ENCODE measurements at regions not wholly inside any gene's neighbourhood (a gene's known extent, or its start where the extent isn't known, plus 50 kb on each side); places are given as distances from the start of the nearest gene placed in this dataset.

DNA sequence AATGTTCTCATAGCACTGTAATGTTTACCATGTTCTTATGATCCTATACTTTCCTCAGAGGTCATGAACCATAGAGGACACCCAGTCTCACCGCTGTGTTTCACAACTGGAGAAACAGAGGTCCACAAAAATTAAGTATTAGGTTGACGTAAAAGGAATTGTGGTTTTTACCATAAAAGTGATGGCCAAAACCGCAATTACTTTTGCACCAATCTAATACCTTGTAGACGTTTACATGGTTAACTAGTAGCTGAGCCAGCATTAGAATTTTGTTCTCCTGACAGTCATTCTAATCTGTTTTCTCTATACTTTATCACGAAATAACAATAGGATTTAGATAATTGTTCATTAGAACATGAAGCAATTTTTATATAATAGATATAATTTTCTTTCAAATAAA, 763.4 kb upstream of the ARGLU1 start:
- no peak for DNase-seq (ENCODE audit: low read depth in 2 of 2)

DNA sequence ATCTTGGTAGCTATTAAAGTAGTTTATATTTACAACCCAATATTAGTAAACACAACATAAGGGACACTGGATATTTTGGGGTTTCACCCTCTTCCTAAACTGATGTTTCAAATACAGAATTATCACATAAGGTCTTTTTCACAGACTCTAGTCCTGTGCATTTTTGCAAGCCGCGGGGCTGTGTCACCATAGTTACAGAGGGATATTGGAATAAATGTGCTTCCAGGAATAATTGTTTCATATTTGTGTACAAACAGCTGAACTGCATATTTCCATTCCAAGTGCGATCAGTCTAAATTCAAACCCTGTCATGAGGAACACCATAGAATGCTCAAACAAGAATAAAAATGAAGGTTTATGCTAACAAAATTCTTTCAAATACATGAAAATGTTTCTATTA, 762.5 kb upstream of the ARGLU1 start:
- no peak for DNase-seq (ENCODE audit: low read depth in 2 of 2)

DNA sequence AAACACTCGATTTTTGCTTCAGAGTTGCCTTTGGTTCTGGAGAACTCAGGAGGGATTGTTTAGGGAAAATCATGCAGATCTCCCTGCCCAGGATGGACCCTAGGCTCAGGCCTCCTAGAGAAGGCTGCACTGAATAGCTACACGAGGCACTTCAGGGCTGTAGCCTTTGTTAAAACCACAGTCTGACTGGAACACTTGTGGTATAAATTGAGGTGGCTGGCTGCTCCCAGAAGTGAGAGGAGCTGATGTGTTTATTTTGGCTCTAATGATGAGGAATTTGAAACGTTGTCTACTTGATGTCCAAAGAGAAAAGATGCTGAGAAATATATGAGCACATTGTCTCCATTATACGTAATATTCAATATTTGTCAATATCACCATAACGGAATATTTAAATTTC, 762.1 kb upstream of the ARGLU1 start:
- no peak for DNase-seq (ENCODE audit: low read depth in 2 of 2)

DNA sequence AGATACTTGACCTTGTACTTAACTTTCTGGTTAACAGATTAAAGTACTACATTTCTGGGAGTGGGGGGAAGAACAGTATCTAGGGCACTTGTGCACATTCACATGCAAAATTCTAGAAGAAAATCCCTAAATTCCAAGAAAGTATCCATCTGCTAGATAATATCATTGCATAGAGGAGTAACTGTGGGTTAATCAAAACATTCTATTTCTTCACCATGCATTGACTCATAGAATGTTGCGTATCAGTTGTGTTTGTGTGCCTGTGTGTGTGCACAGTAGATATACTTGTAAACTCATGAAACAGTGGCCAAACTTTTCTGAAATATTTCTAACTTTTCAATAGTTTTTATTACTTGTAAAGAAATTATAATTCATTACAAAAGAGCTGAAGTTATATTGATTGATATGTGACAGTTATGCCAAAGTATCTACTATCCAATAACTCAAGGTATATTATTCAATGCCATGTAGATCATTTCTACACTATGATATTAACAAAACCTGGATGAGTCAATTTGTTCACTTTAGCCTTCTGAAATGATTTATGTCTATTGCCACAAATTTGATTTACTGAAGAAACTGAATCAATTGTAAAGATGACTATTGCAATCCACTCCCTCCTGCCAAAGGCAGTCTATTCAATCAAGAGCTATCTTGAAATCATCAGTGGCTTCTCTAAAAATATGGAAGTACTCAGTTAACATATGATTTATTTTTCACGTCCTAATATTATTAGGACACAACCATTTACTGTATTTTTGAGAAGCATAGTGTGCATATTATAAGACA, 756.7 kb upstream of the ARGLU1 start:
- DNase-seq (ENCODE audit: low read depth in 2 of 2) = no peak

DNA sequence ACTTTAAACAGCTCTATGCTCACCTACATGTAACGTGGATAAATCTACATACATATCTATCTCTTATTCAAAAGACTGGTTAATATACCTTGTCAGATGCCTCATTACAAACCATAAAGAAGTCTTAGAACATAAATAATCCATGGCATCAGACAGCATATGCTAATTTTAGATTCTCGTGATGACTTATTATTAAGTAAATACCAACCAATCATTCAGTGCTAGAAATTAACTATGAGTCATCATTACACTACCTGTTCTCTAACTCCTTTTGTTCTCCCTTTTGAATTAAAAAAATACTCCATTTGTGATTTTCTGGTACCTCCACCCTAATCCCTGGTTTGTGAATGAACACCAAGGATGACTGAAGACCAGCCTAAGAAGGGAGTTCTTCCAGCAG, 754.3 kb upstream of the ARGLU1 start:
- DNase-seq (ENCODE audit: low read depth in 2 of 2) = no peak

DNA sequence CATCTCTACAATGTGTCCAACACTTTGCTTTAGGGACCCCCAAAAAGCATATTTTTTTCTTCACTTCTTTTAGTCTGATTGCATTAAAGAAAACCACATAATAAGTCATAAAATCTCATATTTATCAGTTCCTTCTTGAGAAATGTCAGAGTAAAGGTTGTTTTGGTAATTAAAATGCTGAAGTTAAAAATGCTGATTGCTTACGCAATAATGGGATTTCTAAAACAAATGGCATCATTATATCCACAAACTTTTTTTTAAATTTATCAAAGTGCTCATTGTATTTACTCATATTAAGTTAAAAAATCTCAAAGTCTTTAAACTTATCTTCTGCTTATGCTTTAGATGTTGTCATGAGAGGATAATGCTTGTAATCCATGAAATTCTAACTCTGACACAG, 737.2 kb upstream of the ARGLU1 start:
- no peak for DNase-seq (ENCODE audit: low read depth in 2 of 2)

DNA sequence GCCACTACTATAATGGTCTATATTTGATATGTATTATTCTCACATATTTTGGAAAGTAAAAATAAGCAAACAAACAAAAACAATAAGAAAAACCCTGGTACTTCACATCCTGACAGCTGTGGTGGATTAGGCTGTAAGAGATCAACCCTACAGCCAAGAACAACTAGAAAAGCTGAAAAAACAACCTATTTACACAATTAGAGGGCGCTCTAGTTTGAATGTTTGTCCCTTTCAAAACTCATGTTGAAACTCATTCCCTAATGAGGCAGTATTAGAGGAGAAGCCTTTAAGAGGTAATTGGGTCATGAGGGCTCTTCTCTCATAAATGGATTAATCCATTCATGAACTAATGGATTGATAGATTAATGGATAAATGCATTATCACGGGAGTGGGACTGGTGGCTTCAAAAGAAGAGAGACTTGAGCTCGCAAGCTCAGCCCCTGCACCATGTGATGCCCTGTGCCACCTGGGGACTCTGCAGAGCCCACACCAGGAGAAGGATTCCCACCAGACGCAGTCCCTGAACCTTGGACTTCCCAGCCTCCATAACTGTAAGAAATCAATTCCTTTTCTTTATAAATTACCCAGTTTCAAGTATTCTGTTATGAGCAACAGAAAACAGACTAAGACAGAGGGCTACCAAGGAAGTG, 733.9 kb upstream of the ARGLU1 start:
- DNase-seq (ENCODE audit: low read depth in 2 of 2) = no peak

DNA sequence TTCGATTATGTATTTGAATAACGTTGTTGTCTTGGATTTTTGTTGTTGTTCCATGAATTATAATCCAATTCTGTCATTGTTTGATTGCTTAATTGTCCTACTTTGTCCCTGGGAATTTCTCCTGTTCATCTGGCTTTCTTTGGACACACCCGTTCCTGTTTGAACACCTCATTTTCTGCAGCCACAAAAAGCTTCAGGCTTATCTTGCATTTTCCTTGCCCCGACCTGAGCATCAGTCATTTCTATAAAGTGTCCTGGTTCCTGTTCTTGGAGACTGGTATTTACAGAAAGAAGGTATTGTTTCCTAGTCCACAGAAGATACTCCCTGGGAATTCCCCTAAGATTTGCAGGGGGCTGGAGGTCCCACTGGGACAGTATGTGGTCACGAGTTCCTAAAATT, 731.8 kb upstream of the ARGLU1 start:
- DNase-seq (ENCODE audit: low read depth in 2 of 2) = no peak

DNA sequence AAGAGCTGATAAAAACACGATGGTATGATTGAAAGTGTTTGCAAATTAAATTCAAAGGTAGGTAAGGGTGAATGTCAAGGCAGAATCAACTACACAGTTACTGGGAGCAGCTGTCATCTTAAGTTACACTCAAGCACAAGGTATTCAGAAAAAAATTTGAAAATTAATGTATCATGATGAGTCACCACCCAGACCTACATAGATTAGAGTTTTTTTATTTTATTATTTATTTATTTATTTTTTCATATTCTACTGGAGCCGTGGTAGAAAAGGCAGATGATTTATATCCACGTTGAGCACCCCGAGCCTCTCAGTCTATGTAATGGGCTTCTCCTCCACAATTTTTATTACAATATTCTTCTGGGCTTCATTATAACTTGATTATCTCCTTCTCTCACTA, 728.9 kb upstream of the ARGLU1 start:
- no peak for DNase-seq (ENCODE audit: low read depth in 2 of 2)

DNA sequence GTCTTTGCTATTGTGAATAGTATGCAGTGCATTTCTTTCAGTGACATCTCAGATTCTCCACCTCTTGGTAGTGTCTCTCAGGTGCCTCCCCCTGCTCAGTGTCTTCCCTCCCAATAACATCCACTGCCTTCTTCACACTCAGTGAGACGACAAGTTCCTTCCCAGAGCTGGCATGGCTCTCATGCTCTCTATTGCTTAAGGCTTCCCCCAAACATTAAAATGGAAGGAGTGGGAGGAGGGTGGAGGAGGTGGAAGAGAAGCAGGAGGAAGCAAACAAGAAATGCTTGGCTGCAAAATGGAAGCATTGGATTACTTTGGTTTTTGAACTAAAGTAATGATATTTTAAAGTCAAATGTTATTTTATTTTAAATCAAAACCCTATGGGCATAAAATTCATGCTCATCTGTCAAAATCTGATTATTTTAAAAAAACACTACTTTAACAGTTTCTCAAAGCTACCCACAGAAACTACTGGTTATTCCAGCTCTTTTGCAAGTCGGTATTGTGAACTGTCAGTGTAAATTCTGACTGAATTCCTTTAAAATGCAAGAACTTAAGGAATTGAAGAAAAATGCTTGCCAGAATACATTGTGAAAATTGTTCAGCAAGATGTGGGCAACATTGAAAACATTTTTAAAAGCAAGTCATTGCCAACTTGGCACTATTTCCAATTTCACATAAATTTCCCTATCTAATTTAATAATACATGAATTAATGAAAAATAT, 727.6 kb upstream of the ARGLU1 start:
- DNase-seq (ENCODE audit: low read depth in 2 of 2) = no peak

DNA sequence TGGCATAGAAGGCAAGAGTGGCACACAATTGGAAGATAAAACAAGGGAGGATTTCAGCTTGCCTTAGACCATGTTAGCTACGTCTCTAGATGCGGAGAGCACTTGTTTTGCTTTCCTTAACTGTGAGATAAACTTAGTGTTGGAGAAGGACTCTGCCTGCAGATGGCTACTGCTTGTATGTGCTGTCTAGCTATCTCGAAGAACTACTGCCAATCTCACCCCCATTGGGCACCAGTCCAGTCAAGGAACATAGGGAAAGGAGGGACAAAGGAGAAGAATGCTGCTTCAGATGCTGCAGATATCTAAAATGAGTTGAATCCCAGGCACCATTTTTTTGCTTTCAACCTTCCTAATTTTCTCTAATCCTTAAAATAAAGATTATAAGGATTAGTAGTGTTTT, 726.0 kb upstream of the ARGLU1 start:
- no peak for DNase-seq (ENCODE audit: low read depth in 2 of 2)

DNA sequence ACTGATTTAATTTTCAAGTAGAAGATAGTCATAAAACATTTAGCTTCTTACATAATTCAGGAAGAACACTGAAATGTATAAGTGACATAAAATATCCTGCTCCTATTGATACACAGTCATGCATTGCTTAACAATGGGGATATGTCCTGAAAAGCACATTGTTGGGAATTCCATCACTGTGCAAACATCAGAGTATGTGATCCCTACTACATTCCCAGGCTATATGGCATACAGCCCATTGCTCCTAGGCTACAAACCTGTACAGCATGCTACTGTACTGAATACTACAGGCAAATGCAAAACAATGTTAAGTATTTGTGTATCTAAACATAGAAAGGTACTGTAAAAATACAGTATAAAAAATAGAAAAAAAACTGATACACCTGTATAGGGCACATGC, 723.9 kb upstream of the ARGLU1 start:
- no peak for DNase-seq (ENCODE audit: low read depth in 2 of 2)

DNA sequence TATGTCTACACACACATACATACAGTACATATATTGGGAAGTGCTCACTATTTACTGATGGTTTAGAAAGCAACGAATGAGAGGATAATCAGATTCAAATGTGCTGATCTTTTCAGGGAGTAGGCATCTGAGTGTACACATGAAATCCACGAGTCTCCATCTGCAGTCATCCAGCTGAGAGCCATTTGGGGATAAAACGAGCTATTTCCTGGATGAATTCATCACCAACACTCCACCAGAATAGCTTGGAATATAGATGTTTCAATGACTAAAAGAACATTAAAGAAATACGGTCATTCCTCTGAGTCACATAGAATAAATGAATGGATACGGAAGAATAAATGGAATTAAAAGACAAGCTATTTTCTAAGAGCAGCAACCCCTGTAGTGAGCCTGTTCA, 721.6 kb upstream of the ARGLU1 start:
- peak; percentile 11 to 20 for DNase-seq (ENCODE audit: low read depth in 2 of 2)

DNA sequence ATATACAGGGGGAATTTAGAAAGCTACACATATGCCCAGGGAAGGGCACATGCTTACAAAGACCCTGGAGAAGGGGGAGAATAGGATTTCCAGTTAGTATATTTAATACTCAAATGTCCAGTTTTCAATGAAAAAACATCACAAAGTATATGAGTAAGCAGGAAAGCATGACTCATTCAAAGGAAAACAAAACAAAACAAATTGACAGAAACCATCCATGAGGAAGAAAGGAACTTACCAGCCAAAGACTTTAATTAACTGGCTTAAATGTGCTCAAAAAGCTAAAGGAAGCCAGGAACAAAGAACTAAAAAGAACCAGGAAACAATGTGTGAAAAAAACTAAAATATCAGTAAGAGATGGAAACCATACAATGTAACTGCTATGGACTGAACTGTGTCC, 716.2 kb upstream of the ARGLU1 start:
- no peak for DNase-seq (ENCODE audit: low read depth in 2 of 2)

DNA sequence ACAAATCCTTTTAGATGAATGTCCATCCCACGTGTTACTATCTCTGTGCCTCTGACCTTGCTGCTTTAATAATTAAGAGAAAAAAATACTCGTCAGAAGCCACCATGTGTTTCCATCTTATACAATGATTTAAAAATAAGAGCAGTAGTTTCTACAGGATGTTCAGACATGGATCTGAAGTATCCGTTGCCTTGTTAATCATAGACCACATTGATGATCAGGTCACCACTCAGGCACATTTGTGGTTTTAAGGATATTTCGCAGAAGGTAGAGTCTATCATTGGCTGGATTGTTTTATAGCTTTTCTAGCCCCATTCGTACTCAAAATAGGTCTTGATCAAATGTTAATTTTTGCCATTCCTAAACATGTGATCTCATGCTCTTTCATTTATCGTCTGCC, 710.0 kb upstream of the ARGLU1 start:
- DNase-seq (ENCODE audit: low read depth in 2 of 2) = no peak

DNA sequence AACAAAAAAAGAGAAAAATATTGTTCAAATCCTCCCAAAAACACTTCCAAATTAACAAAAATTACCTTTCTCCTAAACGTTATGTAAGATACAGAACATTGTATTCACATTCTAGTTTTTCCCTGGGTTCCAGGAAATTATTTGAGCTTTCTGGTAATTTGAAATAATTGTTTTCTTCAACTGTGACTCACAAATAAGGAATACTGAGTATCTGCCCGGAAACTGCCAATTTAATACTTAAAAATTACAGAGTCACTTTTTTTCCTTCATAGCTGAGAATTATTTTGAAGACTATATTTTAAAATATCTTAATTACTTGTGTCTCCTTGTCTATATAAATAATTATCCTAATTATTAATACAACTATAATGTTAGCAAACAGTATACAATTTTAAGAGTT, 709.0 kb upstream of the ARGLU1 start:
- no peak for DNase-seq (ENCODE audit: low read depth in 2 of 2)

DNA sequence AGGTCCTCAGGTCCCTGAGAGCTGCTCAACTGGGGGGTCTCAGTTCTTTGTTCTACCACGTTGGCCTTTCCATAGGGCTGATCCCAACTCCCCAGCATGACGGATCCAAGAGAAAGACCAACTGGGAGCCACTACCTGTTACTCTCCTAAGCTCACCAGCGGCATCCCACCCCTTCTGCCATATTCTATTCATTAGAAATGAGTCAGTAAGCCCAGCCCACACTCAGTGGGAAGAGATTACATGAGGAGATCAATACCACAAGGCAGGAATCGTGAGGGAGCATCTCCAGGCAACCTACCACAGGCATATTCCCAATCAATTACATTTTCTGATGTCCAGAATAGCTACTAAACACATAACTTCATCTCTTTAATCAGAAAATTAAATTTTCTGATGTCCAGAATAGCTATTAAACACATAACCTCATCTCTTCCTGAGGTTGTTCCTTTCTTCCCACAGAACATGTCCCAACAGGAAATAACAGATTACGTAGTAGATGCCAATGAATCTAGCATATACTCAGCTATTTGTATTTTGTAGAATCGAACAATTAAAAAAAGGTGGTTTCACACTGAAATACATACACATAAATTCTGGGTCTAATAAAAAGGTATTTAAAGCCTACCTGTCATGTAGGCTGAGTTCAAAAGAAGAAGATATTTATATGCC, 708.1 kb upstream of the ARGLU1 start:
- no peak for DNase-seq (ENCODE audit: low read depth in 2 of 2)

DNA sequence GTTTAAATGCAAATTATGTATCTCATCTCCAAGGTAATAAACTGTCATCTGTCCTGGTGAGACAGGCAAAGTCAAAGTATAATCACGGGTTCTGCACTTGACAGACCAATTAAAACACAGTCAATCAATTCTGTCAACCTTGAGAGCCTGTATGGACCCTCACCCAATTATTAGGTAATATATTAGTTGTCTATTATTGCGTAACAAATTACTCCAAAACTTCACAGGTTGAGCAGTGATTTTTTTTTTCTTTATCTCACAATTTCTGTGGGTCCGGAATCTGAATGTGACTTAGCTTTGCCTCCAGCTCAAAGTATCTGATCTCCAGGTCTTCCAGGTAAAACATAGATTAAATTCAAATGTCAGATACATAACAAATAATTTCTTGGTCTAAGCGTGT, 707.4 kb upstream of the ARGLU1 start:
- no peak for DNase-seq (ENCODE audit: low read depth in 2 of 2)

DNA sequence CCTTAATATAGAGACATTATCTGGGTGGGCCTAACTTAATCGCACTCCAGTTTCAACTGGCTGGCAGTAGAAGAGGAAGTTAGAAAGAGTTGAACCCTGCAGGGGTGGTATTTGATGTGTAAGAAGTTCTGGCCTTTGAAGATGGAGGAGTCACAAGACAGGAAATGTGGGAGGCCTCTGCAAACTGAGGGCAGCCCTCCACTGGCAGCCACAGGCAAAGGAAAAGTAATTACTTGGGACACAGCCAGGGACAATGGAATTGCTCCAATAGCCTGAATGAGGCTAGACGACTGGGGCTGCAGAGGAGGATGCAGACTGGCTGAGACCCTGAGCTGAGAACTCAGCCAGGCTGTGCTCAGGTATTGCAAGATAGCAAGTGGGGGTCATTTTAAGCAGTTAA, 703.3 kb upstream of the ARGLU1 start:
- DNase-seq (ENCODE audit: low read depth in 2 of 2) = no peak

DNA sequence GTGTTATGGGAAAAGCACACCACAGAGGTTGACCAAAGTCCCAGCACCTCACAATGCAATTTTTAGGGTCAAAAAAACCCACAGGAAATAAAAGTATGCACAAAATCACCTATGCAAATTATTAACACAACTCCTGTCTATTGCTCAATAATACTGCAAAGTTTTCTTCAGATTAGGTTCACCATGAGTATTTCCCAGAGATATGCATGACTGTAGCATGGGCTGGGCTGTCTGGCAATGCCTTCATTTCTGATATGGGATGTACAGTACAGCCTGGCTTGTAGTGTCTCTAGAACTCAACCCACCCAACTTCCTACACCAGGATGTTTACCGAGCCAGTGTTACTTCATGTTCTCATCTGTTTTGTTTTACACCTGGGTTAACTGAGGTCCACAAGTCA, 698.7 kb upstream of the ARGLU1 start:
- DNase-seq (ENCODE audit: low read depth in 2 of 2) = no peak

DNA sequence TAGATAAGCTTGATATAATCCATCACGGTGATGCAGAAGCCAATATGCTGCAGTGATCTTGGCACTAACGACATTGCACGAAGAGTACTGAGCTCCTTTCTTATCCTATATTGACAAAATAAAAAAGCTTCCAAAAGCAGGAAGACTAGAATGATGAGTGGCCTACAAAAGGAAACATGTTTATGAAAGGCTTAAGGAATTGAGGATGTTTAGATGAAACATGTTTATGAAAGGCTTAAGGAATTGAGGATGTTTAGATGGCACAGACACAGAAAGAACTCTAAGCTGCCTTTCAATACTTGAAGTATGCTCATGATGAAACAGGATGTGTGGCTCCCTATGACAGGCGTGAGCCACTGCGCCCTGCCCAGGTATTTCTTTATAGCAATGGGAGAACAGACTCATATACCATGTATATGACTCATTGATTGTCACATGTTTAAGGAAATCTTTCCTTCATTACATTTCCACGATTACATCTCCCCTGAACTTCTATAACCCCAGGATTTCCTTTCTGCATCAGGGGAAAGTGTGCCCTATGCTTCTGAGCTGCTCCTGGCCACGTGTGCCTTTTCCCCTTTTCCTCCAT, 690.8 kb upstream of the ARGLU1 start:
- no peak for DNase-seq (ENCODE audit: low read depth in 2 of 2)

DNA sequence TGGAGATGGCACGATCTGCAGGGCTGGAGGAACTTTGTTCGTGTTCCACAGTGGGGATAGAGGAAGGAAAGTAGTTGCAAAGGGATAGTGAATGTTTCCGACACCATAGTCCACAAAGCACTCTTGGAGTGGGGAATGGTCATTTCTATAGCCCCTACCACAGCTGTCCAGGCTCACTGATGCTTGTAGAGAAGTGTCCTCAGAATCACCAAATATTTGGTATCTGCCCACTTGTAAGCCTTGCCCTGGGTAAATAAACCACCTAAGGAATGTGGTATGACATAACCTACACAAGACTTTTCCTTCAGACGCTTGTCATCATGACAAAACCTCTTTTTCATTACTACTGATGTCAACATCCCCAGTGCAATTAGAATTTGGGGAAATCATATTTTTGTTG, 686.5 kb upstream of the ARGLU1 start:
- DNase-seq (ENCODE audit: low read depth in 2 of 2) = no peak

Measured in fibroblast of skin of left quadriceps (primary cell).